HUES64 (cell line): ENCODE measurements at regions not wholly inside any gene's neighbourhood (a gene's known extent, or its start where the extent isn't known, plus 50 kb on each side); places are given as distances from the start of the nearest gene placed in this dataset.

Experiments used
- H3K27ac ChIP-seq: 2 replicates; pipeline ENCODE4 v1.7.0; 2013; ENCODE audit warnings: low read depth, low read length, inconsistent platforms
- H3K27me3 ChIP-seq: 2 replicates; pipeline ENCODE4 v1.6.1; 2013; ENCODE audit warnings: mild to moderate bottlenecking, low read length; ENCODE audit not compliant: insufficient read depth
- H3K36me3 ChIP-seq: 2 replicates; pipeline ENCODE4 v1.6.1; 2013; ENCODE audit warnings: mild to moderate bottlenecking, low read length; ENCODE audit not compliant: insufficient read depth
- H3K4me1 ChIP-seq: 2 replicates; pipeline ENCODE4 v1.6.1; 2013; ENCODE audit warnings: mild to moderate bottlenecking, low read length, moderate library complexity; ENCODE audit not compliant: insufficient read depth
- H3K4me3 ChIP-seq: 2 replicates; pipeline ENCODE4 v1.5.1; 2013; ENCODE audit warnings: mild to moderate bottlenecking, low read length, moderate library complexity
- H3K9ac ChIP-seq: 2 replicates; pipeline ENCODE4 v1.6.1; 2013; ENCODE audit warnings: mild to moderate bottlenecking, low read depth, low read length
- H3K9me3 ChIP-seq: 2 replicates; pipeline ENCODE4 v1.6.1; 2013; ENCODE audit warnings: low read depth, low read length; ENCODE audit not compliant: insufficient read depth
- WGBS: fragments of 150-250, 120-280 bp; methylation state at CpG from one replicate; pipeline ENCODE4 v1.1.7; 2013; ENCODE audit warnings: missing lambda C conversion rate; 5-methylcytosine and 5-hydroxymethylcytosine counted together

GRCh38 chr13:105816994-105817393, 718.5 kb downstream of the EFNB2 start:
- Histone ChIP-seq H3K9ac (no peak overlapping the region), H3K27ac (no peak overlapping the region), H3K27me3 (peaks cover 25% of the 10 kb centered on the region), H3K4me1 (peaks cover 16% of the 10 kb centered on the region), H3K9me3 (no peaks in the 10 kb centered on the region), H3K36me3 (no peaks in the 10 kb centered on the region), H3K4me3 (peak overlapping the region; percentile 15; the same call in 1 of the 2 replicates)
- 37% methylated on average over 4 of the region's 4 CpGs for WGBS

GRCh38 chr13:105814902-105815250, 720.6 kb downstream of the EFNB2 start:
- H3K9ac ChIP-seq: no peak overlapping the region
- WGBS: 94% methylated on average over 3 of the region's 4 CpGs
- H3K36me3 ChIP-seq: no peaks in the 10 kb centered on the region
- H3K4me1 ChIP-seq: peaks cover 16% of the 10 kb centered on the region
- H3K9me3 ChIP-seq: no peaks in the 10 kb centered on the region
- peaks cover 25% of the 10 kb centered on the region for H3K27me3 ChIP-seq
- no peak overlapping the region for H3K4me3 ChIP-seq
- H3K27ac ChIP-seq: no peak overlapping the region

GRCh38 chr13:105814219-105814901, 721.1 kb downstream of the EFNB2 start:
- WGBS: 91% methylated on average over 4 of the region's 5 CpGs
- H3K27ac ChIP-seq: no peak overlapping the region
- H3K9me3 ChIP-seq: no peaks in the 10 kb centered on the region
- no peak overlapping the region for H3K4me3 ChIP-seq
- no peaks in the 10 kb centered on the region for H3K36me3 ChIP-seq
- peaks cover 16% of the 10 kb centered on the region for H3K4me1 ChIP-seq
- peaks cover 25% of the 10 kb centered on the region for H3K27me3 ChIP-seq
- no peak overlapping the region for H3K9ac ChIP-seq

DNA sequence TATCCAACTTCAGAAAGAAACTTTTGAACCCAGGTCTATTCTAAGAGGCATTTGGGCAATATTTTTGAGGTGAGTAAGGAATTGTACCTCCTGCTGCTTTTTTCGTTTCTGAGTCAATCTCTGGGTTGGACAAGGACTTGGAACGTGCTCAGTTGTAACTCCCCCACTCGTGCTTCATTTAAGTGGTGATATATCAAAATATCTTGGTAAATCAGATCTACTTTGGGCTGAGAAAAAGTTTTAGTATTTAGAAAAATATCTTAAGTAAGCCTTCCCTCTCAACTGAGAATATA, 728.9 kb downstream of the EFNB2 start:
- H3K9ac ChIP-seq: no peak overlapping the region
- WGBS: 85% methylated on average over 2 of the region's 3 CpGs
- no peaks in the 10 kb centered on the region for H3K36me3 ChIP-seq
- no peak overlapping the region for H3K4me3 ChIP-seq
- H3K27ac ChIP-seq: no peak overlapping the region
- no peaks in the 10 kb centered on the region for H3K27me3 ChIP-seq
- no peaks in the 10 kb centered on the region for H3K4me1 ChIP-seq
- H3K9me3 ChIP-seq: no peaks in the 10 kb centered on the region

- no peak overlapping the region for H3K27ac ChIP-seq
- no peaks in the 10 kb centered on the region for H3K36me3 ChIP-seq
- H3K9ac ChIP-seq: no peak overlapping the region
- no peak overlapping the region for H3K4me3 ChIP-seq
- H3K4me1 ChIP-seq: no peaks in the 10 kb centered on the region
- no peaks in the 10 kb centered on the region for H3K27me3 ChIP-seq
- 97% methylated on average over 4 of the region's 6 CpGs for WGBS
- H3K9me3 ChIP-seq: no peaks in the 10 kb centered on the region
Measured at GRCh38 chr13:105805892-105806627, 729.4 kb downstream of the EFNB2 start.

DNA sequence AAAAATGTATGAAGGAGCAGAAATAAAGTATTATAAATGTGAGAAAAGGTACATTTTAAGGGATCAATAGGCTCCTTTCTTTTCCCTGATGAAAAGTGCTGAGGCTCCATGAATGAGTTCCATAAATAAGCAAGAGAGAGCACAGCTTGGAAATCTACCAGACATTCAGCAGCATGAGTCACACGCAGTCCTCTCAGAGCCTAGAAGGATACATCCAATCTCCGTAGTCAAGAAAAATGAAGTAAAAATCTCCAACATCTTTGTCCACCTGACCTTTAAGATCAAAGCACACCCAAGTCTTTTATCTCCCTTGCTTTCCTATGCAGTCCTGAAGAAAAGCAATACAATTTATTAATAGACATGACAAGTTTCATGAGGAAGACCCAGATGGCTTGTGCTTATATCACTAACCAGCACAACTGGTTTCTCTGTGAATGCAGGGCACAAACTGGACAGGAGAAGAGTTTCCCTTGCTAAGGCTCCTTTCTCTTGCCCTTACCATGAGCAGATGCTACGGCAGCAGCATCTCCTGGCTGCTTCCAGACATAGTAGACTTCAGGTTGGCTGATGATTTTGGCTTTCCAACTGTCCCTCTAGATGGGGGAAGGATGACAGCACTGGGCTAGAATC, 730.8 kb downstream of the EFNB2 start:
- H3K27ac ChIP-seq: no peak overlapping the region
- no peaks in the 10 kb centered on the region for H3K9me3 ChIP-seq
- no peaks in the 10 kb centered on the region for H3K27me3 ChIP-seq
- no peaks in the 10 kb centered on the region for H3K36me3 ChIP-seq
- no peak overlapping the region for H3K4me3 ChIP-seq
- H3K9ac ChIP-seq: no peak overlapping the region
- H3K4me1 ChIP-seq: no peaks in the 10 kb centered on the region
- 95% methylated on average over 3 of the region's 3 CpGs for WGBS

GRCh38 chr13:105799155-105799554, 736.3 kb downstream of the EFNB2 start:
- no peaks in the 10 kb centered on the region for H3K27me3 ChIP-seq
- no peaks in the 10 kb centered on the region for H3K9me3 ChIP-seq
- no peak overlapping the region for H3K27ac ChIP-seq

DNA sequence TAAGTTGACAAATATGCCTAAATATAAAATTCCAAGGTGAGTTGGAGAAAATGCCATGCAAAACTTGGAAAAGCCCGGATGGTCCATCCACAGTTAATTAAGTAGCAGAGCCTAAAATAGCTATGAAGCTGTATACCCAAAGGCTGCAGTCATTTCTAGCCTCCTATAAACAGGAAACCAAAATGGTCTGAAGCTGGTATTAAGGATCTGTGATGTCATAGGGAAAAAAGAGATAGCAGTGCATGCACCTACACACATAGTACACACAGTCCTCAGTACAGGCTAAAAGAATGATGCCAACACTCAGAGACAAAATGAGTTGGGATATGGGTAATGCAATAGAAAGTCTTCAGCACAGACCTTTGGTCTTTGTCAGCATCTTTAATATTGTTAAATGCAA, 736.9 kb downstream of the EFNB2 start:
- Histone ChIP-seq H3K4me1 (no peaks in the 10 kb centered on the region), H3K27ac (no peak overlapping the region), H3K9ac (no peak overlapping the region), H3K36me3 (no peaks in the 10 kb centered on the region), H3K9me3 (no peaks in the 10 kb centered on the region), H3K4me3 (no peak overlapping the region), H3K27me3 (no peaks in the 10 kb centered on the region)
- 53% methylated on average over 1 of the region's 1 CpG for WGBS

More at GRCh38 chr13:105799155-105799554, 736.3 kb downstream of the EFNB2 start:
- H3K4me3 ChIP-seq: no peak overlapping the region
- no peaks in the 10 kb centered on the region for H3K36me3 ChIP-seq
- no peaks in the 10 kb centered on the region for H3K4me1 ChIP-seq
- no peak overlapping the region for H3K9ac ChIP-seq

GRCh38 chr13:105796081-105796480, 739.4 kb downstream of the EFNB2 start:
- WGBS: 96% methylated on average over 3 of the region's 3 CpGs
- no peak overlapping the region for H3K4me3 ChIP-seq
- H3K9me3 ChIP-seq: no peaks in the 10 kb centered on the region
- no peaks in the 10 kb centered on the region for H3K36me3 ChIP-seq
- no peaks in the 10 kb centered on the region for H3K4me1 ChIP-seq
- H3K9ac ChIP-seq: no peak overlapping the region
- H3K27ac ChIP-seq: no peak overlapping the region
- H3K27me3 ChIP-seq: no peaks in the 10 kb centered on the region

- WGBS: no CpG with 5 or more reads among the region's 1 CpG
- Histone ChIP-seq H3K4me1 (no peaks in the 10 kb centered on the region), H3K36me3 (no peaks in the 10 kb centered on the region), H3K27me3 (no peaks in the 10 kb centered on the region), H3K4me3 (no peak overlapping the region), H3K27ac (no peak overlapping the region), H3K9ac (no peak overlapping the region), H3K9me3 (no peaks in the 10 kb centered on the region)
Measured at GRCh38 chr13:105790923-105791322, 744.5 kb downstream of the EFNB2 start.

- Histone ChIP-seq H3K27me3 (no peaks in the 10 kb centered on the region), H3K4me1 (no peaks in the 10 kb centered on the region), H3K9me3 (no peaks in the 10 kb centered on the region), H3K4me3 (no peak overlapping the region), H3K27ac (no peak overlapping the region), H3K36me3 (no peaks in the 10 kb centered on the region), H3K9ac (no peak overlapping the region)
- WGBS: 97% methylated on average over 3 of the region's 3 CpGs
Measured at GRCh38 chr13:105788530-105788929, 746.9 kb downstream of the EFNB2 start.
